ENCODE measurements at regions not wholly inside any gene's neighbourhood (a gene's known extent, or its start where the extent isn't known, plus 50 kb on each side); places are given as distances from the start of the nearest gene placed in this dataset.

GRCh38 chr18:72360634-72361033 lies 183.5 kb downstream of the CBLN2 start:
- TF ChIP-seq, protein P1, sequence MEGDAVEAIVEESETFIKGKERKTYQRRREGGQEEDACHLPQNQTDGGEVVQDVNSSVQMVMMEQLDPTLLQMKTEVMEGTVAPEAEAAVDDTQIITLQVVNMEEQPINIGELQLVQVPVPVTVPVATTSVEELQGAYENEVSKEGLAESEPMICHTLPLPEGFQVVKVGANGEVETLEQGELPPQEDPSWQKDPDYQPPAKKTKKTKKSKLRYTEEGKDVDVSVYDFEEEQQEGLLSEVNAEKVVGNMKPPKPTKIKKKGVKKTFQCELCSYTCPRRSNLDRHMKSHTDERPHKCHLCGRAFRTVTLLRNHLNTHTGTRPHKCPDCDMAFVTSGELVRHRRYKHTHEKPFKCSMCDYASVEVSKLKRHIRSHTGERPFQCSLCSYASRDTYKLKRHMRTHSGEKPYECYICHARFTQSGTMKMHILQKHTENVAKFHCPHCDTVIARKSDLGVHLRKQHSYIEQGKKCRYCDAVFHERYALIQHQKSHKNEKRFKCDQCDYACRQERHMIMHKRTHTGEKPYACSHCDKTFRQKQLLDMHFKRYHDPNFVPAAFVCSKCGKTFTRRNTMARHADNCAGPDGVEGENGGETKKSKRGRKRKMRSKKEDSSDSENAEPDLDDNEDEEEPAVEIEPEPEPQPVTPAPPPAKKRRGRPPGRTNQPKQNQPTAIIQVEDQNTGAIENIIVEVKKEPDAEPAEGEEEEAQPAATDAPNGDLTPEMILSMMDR (IDR thresholded peaks at IDR 0.05 in 4 of 5, conservative IDR thresholded peaks at IDR 0.05 in 1 of 5): no peak
- TF ChIP-seq POLR2A (IDR thresholded peaks at IDR 0.05): no peak
